GM19455 (cell line): ENCODE measurements at regions not wholly inside any gene's neighbourhood (a gene's known extent, or its start where the extent isn't known, plus 50 kb on each side); places are given as distances from the start of the nearest gene placed in this dataset.

Source experiments
- ATAC-seq: cut with Tn5 transposase; IDR thresholded peaks from one replicate; pipeline ENCODE4 v1.9.1; 2021; ENCODE audit not compliant: unreplicated experiment

- no peak for ATAC-seq
Observed at GRCh38 chr9:116002624-116003023, 151.0 kb upstream of the PAPPA start.

GRCh38 chr9:116003397-116003796, 150.2 kb upstream of the PAPPA start:
- no peak for ATAC-seq

- ATAC-seq = no peak
Observed at GRCh38 chr9:116005205-116005604, 148.4 kb upstream of the PAPPA start.

- ATAC-seq = no peak
Observed at GRCh38 chr9:116007824-116008223, 145.8 kb upstream of the PAPPA start.

GRCh38 chr9:116008278-116008677, 145.3 kb upstream of the PAPPA start:
- no peak for ATAC-seq

- ATAC-seq = no peak
Observed at GRCh38 chr9:116009420-116009819, 144.2 kb upstream of the PAPPA start.

- ATAC-seq = no peak
Observed at GRCh38 chr9:116015855-116016254, 137.7 kb upstream of the PAPPA start.

- no peak for ATAC-seq
Observed at GRCh38 chr9:116020146-116020545, 133.4 kb upstream of the PAPPA start.

GRCh38 chr9:116020801-116021200, 132.8 kb upstream of the PAPPA start:
- ATAC-seq = no peak

- no peak for ATAC-seq
Observed at GRCh38 chr9:116027096-116027495, 126.5 kb upstream of the PAPPA start.

- no peak for ATAC-seq
Observed at GRCh38 chr9:116027511-116027910, 126.1 kb upstream of the PAPPA start.

GRCh38 chr9:116027951-116028350, 125.6 kb upstream of the PAPPA start:
- ATAC-seq = no peak

GRCh38 chr9:116030517-116030916, 123.1 kb upstream of the PAPPA start:
- no peak for ATAC-seq

GRCh38 chr9:116032683-116033440, 120.7 kb upstream of the PAPPA start:
- no peak for ATAC-seq

GRCh38 chr9:116039312-116039711, 114.3 kb upstream of the PAPPA start:
- no peak for ATAC-seq

GRCh38 chr9:116039893-116040292, 113.7 kb upstream of the PAPPA start:
- ATAC-seq = no peak

- ATAC-seq = no peak
Observed at GRCh38 chr9:116042321-116042720, 111.3 kb upstream of the PAPPA start.

GRCh38 chr9:116045083-116045482, 108.5 kb upstream of the PAPPA start:
- ATAC-seq = no peak

- no peak for ATAC-seq
Observed at GRCh38 chr9:116048081-116048480, 105.5 kb upstream of the PAPPA start.

- ATAC-seq = no peak
Observed at GRCh38 chr9:116049456-116049855, 104.1 kb upstream of the PAPPA start.

- no peak for ATAC-seq
Observed at GRCh38 chr9:116051528-116051927, 102.1 kb upstream of the PAPPA start.

GRCh38 chr9:116055536-116055935, 98.1 kb upstream of the PAPPA start:
- no peak for ATAC-seq

- ATAC-seq = no peak
Observed at GRCh38 chr9:116057371-116057770, 96.2 kb upstream of the PAPPA start.
